ENCODE measurements at regions not wholly inside any gene's neighbourhood (a gene's known extent, or its start where the extent isn't known, plus 50 kb on each side); places are given as distances from the start of the nearest gene placed in this dataset.

GRCh38 chr5:93096561-93096960, 484.5 kb downstream of the NR2F1-AS1 start:
- TF ChIP-seq REST (IDR thresholded peaks at IDR 0.05; ENCODE audit: insufficient replicate concordance, low read depth), result no peak
- no peak for TF ChIP-seq POLR2AphosphoS5 (IDR thresholded peaks at IDR 0.05; ENCODE audit: low read depth)

Data from HL-60 (cell line).